Colonic mucosa (tissue), 4 donors: ENCODE measurements at regions not wholly inside any gene's neighbourhood (a gene's known extent, or its start where the extent isn't known, plus 50 kb on each side); places are given as distances from the start of the nearest gene placed in this dataset.

Experiments used
- DNase-seq: peaks from one replicate; pipeline ENCODE4 v3.0.0-alpha.2; 2020
- H3K27ac ChIP-seq: fragments of 200-600 bp; one replicate; pipeline ENCODE4 v1.8.0; 2021
- H3K27me3 ChIP-seq: fragments of 200-600 bp; one replicate; pipeline ENCODE4 v1.8.0; 2021
- H3K36me3 ChIP-seq: fragments of 200-600 bp; one replicate; pipeline ENCODE4 v1.8.0; 2021
- H3K4me1 ChIP-seq: fragments of 200-600 bp; one replicate; pipeline ENCODE4 v1.8.0; 2021; ENCODE audit warnings: mild to moderate bottlenecking
- H3K4me3 ChIP-seq: fragments of 200-600 bp; one replicate; pipeline ENCODE4 v1.8.0; 2021
- H3K9ac ChIP-seq, 2 donors: one replicate each; pipeline ENCODE4 v1.7.0; 2013; ENCODE audit warnings: control low read depth in 2 of 2, low read depth in 2 of 2, low read length in 2 of 2
- H3K9me3 ChIP-seq: fragments of 200-600 bp; one replicate; pipeline ENCODE4 v1.8.0; 2021
- CTCF ChIP-seq: fragments of 200-600 bp; IDR thresholded peaks from one replicate; pipeline ENCODE4 v1.8.0; 2022; ENCODE audit warnings: antibody characterized with exemption, mild to moderate bottlenecking
- intact Hi-C: fragments of 100-400 bp; cut with DNase I; formaldehyde crosslinking; loops from one replicate; pipeline ENCODE4 v1.14.1; 2022
- donor health status: healthy.
- donor health status: DM: no; HTN: no; CAD: no.
- donor health status: DM: no; HTN: no; CAD: no.

DNA sequence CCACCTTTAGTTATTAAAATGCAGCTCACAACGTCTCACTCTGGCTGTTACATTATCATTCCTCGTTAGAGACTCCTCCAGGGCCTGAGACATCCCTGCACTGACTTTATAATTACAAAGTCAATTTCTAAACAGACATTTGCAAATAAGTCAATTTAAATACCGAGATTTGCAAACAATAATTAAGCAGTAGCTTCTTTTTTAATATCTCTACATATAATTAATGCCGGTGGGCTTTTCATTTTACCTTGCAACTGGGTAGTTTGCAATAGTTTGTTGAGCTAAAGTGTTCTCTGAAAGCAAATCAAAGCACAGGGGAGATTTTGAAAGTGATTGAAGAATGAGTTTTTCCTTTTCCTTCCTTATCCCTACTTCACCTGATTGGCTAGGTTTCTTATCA is 154.4 kb downstream of the TLR4 start:
- H3K9me3 ChIP-seq = no peaks in the 10 kb centered on the region
- no peak overlapping the region for H3K9ac ChIP-seq
- H3K27me3 ChIP-seq = no peaks in the 10 kb centered on the region
- H3K27ac ChIP-seq = no peak overlapping the region
- no peaks in the 10 kb centered on the region for H3K4me1 ChIP-seq
- intact Hi-C loops = no loop called here
- DNase-seq = no peak
- no peak for TF ChIP-seq CTCF
- no peaks in the 10 kb centered on the region for H3K36me3 ChIP-seq
- H3K4me3 ChIP-seq = no peak overlapping the region

- intact Hi-C loops = no loop called here
- DNase-seq = no peak
- Histone ChIP-seq H3K9me3 (no peaks in the 10 kb centered on the region), H3K9ac (no peak overlapping the region), H3K4me1 (no peaks in the 10 kb centered on the region), H3K36me3 (no peaks in the 10 kb centered on the region), H3K27me3 (no peaks in the 10 kb centered on the region), H3K27ac (no peak overlapping the region), H3K4me3 (no peak overlapping the region)
- TF ChIP-seq CTCF = no peak
Measured at GRCh38 chr9:117860849-117861248, 156.6 kb downstream of the TLR4 start.

DNA sequence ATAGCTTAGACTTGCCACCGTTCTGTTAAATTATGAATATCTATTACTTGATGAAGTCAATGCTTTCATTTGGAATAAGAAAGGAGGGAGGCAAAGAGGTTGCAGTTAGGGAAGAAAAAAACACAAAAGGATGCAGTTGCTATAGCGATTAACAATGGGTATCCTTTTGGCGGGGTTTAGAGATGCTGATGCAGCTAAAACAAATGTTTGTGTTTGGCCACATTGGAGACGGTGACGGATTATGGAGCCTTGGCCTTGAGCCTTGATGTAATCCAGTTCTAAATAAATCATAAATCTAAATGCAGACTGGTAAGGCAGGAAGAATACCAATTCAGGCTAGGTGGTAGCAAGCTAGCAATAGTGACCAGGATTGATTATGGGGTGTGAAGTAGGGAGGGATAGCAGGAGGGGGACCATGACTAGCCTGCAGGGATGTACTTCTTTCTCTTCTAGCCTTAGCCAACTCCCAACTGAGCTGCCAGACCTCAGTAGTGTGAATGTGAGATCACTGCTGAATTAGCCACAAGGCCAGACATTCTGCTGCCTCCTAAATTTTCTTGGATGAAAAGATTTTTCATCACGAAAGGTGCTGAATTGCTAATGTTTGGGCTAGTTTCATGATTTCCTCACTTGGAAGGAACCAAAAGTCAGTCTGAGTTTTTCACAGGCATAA is 160.3 kb downstream of the TLR4 start:
- no peak overlapping the region for H3K27ac ChIP-seq
- no peaks in the 10 kb centered on the region for H3K27me3 ChIP-seq
- DNase-seq = no peak
- H3K4me1 ChIP-seq = no peaks in the 10 kb centered on the region
- no peak overlapping the region for H3K4me3 ChIP-seq
- no peak overlapping the region for H3K9ac ChIP-seq
- no peaks in the 10 kb centered on the region for H3K9me3 ChIP-seq
- TF ChIP-seq CTCF = no peak
- intact Hi-C loops = no loop called here
- H3K36me3 ChIP-seq = no peaks in the 10 kb centered on the region

DNA sequence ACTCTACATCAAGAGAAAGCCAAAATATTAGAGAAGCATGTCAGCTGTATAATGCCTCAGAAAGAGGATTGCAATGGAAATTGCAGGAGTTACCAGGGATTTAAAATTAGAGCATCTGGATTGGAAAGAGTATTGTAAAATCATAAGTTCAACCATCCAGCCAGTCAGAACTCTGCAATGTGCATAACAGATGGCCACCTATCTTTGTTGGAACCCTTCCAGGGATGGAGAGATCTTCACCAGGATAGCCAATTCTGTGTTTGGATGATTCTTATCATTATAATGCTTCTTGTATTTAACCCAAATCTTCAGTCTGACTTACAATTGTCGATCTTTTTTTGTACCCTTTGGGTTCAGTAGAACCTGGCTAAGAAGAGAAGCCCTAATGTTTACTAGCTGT is 164.4 kb downstream of the TLR4 start:
- Histone ChIP-seq H3K4me3 (no peak overlapping the region), H3K4me1 (no peaks in the 10 kb centered on the region), H3K9ac (no peak overlapping the region), H3K9me3 (no peaks in the 10 kb centered on the region), H3K27ac (no peak overlapping the region), H3K27me3 (no peaks in the 10 kb centered on the region), H3K36me3 (no peaks in the 10 kb centered on the region)
- TF ChIP-seq CTCF = no peak
- intact Hi-C loops = no loop called here
- no peak for DNase-seq

- H3K27me3 ChIP-seq = no peaks in the 10 kb centered on the region
- H3K27ac ChIP-seq = no peak overlapping the region
- no peaks in the 10 kb centered on the region for H3K4me1 ChIP-seq
- H3K36me3 ChIP-seq = no peaks in the 10 kb centered on the region
- no peak for DNase-seq
- no peak overlapping the region for H3K9ac ChIP-seq
- intact Hi-C loops = no loop called here
- no peaks in the 10 kb centered on the region for H3K9me3 ChIP-seq
- no peak overlapping the region for H3K4me3 ChIP-seq
- no peak for TF ChIP-seq CTCF
Measured at GRCh38 chr9:117869287-117869686, 165.1 kb downstream of the TLR4 start.
